VCaP (cell line): ENCODE measurements at regions not wholly inside any gene's neighbourhood (a gene's known extent, or its start where the extent isn't known, plus 50 kb on each side); places are given as distances from the start of the nearest gene placed in this dataset.

ENCODE experiments used
- H3K27ac ChIP-seq: fragments of 450-650 bp; 2 replicates; pipeline ENCODE4 v1.5.1; 2017
- CTCF ChIP-seq: fragments of 450-650 bp; conservative IDR thresholded peaks from 2 replicates; pipeline ENCODE4 v1.5.1; 2017; ENCODE audit warnings: mild to moderate bottlenecking, moderate library complexity

GRCh38 chr2:2926009-2926857, 451.4 kb downstream of the EIPR1 start:
- no peak overlapping the region for H3K27ac ChIP-seq
- TF ChIP-seq CTCF: no peak

- no peak overlapping the region for H3K27ac ChIP-seq
- no peak for TF ChIP-seq CTCF
Measured at GRCh38 chr2:2922156-2922555, 455.5 kb downstream of the EIPR1 start.

GRCh38 chr2:2921011-2921720, 456.5 kb downstream of the EIPR1 start:
- TF ChIP-seq CTCF: no peak
- H3K27ac ChIP-seq: no peak overlapping the region

GRCh38 chr2:2919574-2920365, 457.8 kb downstream of the EIPR1 start:
- no peak overlapping the region for H3K27ac ChIP-seq
- TF ChIP-seq CTCF: no peak

- TF ChIP-seq CTCF: no peak
- no peak overlapping the region for H3K27ac ChIP-seq
Measured at GRCh38 chr2:2919026-2919425, 458.6 kb downstream of the EIPR1 start.

- TF ChIP-seq CTCF: no peak
- H3K27ac ChIP-seq: no peak overlapping the region
Measured at GRCh38 chr2:2916621-2917020, 461.0 kb downstream of the EIPR1 start.

GRCh38 chr2:2914252-2914651, 463.4 kb downstream of the EIPR1 start:
- TF ChIP-seq CTCF: no peak
- no peak overlapping the region for H3K27ac ChIP-seq
